Keratinocyte (primary cell): ENCODE measurements at regions not wholly inside any gene's neighbourhood (a gene's known extent, or its start where the extent isn't known, plus 50 kb on each side); places are given as distances from the start of the nearest gene placed in this dataset.

ENCODE experiments used
- DNase-seq: peaks from one replicate; pipeline ENCODE4 v3.0.0-alpha.2; 2011; ENCODE audit warnings: low read depth, missing footprints, low spot score
- FAIRE-seq: peaks from 2 replicates; lab custom pipeline; 2011; peaks lifted over from hg19 to GRCh38; lab: Jason Lieb, UNC
- H2AFZ ChIP-seq: 2 replicates; pipeline ENCODE4 v1.6.0; 2012; ENCODE audit warnings: low read length, control low read depth, inconsistent platforms; ENCODE audit not compliant: control insufficient read depth
- H3K27ac ChIP-seq: 2 replicates; pipeline ENCODE4 v1.5.1; 2011; ENCODE audit warnings: low read length; ENCODE audit not compliant: control insufficient read depth, insufficient read depth
- H3K27me3 ChIP-seq: 3 replicates; pipeline ENCODE4 v1.6.0; 2011; ENCODE audit warnings: low read length; ENCODE audit not compliant: control insufficient read depth, insufficient read depth; ENCODE audit errors: extremely low read depth
- H3K36me3 ChIP-seq, 2 experiments: 2 replicates in 1 of 2; 3 replicates in 1 of 2; pipeline ENCODE4 v1.5.1; 2011; ENCODE audit warnings: low read length in 2 of 2, mild to moderate bottlenecking in 1 of 2; ENCODE audit not compliant: control insufficient read depth in 2 of 2, insufficient read depth in 2 of 2; ENCODE audit errors: extremely low read depth in 1 of 2
- H3K4me1 ChIP-seq: 3 replicates; pipeline ENCODE4 v1.5.1; 2011; ENCODE audit warnings: low read length; ENCODE audit not compliant: control insufficient read depth, insufficient read depth; ENCODE audit errors: extremely low read depth
- H3K4me2 ChIP-seq: 3 replicates; pipeline ENCODE4 v1.6.0; 2011; ENCODE audit warnings: low read depth, low read length; ENCODE audit not compliant: control insufficient read depth, insufficient read depth; ENCODE audit errors: extremely low read depth
- H3K4me3 ChIP-seq, 3 experiments: fragments of 200-600 bp in 1 of 3; sonication (generic) in 1 of 3; 2 replicates in 2 of 3; 3 replicates in 1 of 3; pipeline ENCODE4 v1.5.1; 2011 to 2016; ENCODE audit warnings: low read length in 3 of 3, mild to moderate bottlenecking in 3 of 3, control low read depth in 2 of 3, inconsistent platforms in 1 of 3, low read depth in 1 of 3, mixed read lengths in 1 of 3, mixed run types in 1 of 3, moderate library complexity in 1 of 3; ENCODE audit not compliant: control insufficient read depth in 2 of 3, insufficient read depth in 2 of 3; ENCODE audit errors: extremely low read depth in 1 of 3
- H3K79me2 ChIP-seq: 2 replicates; pipeline ENCODE4 v1.6.0; 2012; ENCODE audit warnings: low read length; ENCODE audit not compliant: control insufficient read depth, insufficient read depth
- H3K9ac ChIP-seq: 3 replicates; pipeline ENCODE4 v1.6.0; 2011; ENCODE audit warnings: low read length; ENCODE audit not compliant: control insufficient read depth, insufficient read depth; ENCODE audit errors: extremely low read depth
- H3K9me1 ChIP-seq: 3 replicates; pipeline ENCODE4 v1.6.0; 2011; ENCODE audit warnings: low read length; ENCODE audit not compliant: control insufficient read depth, insufficient read depth; ENCODE audit errors: extremely low read depth
- H3K9me3 ChIP-seq: 2 replicates; pipeline ENCODE4 v1.5.1; 2012; ENCODE audit warnings: low read depth, low read length; ENCODE audit not compliant: control insufficient read depth
- H4K20me1 ChIP-seq: 3 replicates; pipeline ENCODE4 v1.6.0; 2011; ENCODE audit warnings: low read length; ENCODE audit not compliant: control insufficient read depth, insufficient read depth; ENCODE audit errors: extremely low read depth
- EZH2 ChIP-seq: IDR thresholded peaks from one replicate; pipeline ENCODE4 v1.6.1; 2012; ENCODE audit warnings: inconsistent platforms, mild to moderate bottlenecking, low read length, moderate library complexity
- dilution Hi-C: fragments of 300-500 bp; cut with MboI; formaldehyde crosslinking; loops from one replicate; pipeline ENCODE4 v1.7.0; 2020; ENCODE audit warnings: low sequenced_read_pairs; ENCODE audit not compliant: extremely low pct_ligation_motif_present
- TF ChIP-seq, protein P1 (sequence below), 3 experiments: IDR thresholded peaks in 1 of 3; conservative IDR thresholded peaks in 1 of 3; optimal IDR thresholded peaks in 1 of 3; 2 replicates in 2 of 3; 3 replicates in 1 of 3; pipeline versions ENCODE3 to v1.5.1; 2011; ENCODE audit warnings: low read length in 3 of 3, mild to moderate bottlenecking in 3 of 3, moderate library complexity in 2 of 3, control low read depth in 1 of 3, inconsistent platforms in 1 of 3; ENCODE audit not compliant: insufficient read depth in 2 of 3; ENCODE audit errors: extremely low read depth in 1 of 3

DNA sequence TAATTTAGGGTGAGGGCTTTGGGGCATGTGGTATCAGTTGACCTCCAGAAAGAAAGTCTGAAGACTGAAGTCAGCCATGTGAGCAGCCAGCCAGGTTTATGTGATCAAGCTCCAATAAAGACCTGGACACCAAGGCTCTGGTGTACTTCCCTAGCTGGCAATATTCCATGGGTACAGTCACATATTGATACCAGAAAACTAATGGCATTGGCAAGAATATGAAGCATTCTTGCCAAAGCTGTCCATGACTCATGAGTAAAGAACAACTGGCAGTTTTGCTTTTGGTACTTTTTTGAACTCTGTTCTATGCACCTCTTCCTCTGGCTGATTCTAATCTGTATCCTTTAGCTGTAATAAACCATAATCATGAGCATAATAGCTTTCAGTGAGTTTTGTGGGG, 415.3 kb upstream of the CAMK1G start:
- Histone ChIP-seq H3K4me1 (peaks cover 16% of the 10 kb centered on the region), H3K9me1 (no peaks in the 10 kb centered on the region), H3K4me2 (peak overlapping the region; percentile 55), H3K4me3 (no peak overlapping the region), H2AFZ (no peak overlapping the region), H3K27ac (no peak overlapping the region), H3K27me3 (no peaks in the 10 kb centered on the region), H4K20me1 (no peaks in the 10 kb centered on the region), H3K36me3 (no peaks in the 10 kb centered on the region), H3K9ac (no peak overlapping the region), H3K79me2 (no peaks in the 10 kb centered on the region), H3K9me3 (no peaks in the 10 kb centered on the region)
- FAIRE-seq: peak; percentile 93
- no peak for TF ChIP-seq EZH2
- TF ChIP-seq, protein P1, sequence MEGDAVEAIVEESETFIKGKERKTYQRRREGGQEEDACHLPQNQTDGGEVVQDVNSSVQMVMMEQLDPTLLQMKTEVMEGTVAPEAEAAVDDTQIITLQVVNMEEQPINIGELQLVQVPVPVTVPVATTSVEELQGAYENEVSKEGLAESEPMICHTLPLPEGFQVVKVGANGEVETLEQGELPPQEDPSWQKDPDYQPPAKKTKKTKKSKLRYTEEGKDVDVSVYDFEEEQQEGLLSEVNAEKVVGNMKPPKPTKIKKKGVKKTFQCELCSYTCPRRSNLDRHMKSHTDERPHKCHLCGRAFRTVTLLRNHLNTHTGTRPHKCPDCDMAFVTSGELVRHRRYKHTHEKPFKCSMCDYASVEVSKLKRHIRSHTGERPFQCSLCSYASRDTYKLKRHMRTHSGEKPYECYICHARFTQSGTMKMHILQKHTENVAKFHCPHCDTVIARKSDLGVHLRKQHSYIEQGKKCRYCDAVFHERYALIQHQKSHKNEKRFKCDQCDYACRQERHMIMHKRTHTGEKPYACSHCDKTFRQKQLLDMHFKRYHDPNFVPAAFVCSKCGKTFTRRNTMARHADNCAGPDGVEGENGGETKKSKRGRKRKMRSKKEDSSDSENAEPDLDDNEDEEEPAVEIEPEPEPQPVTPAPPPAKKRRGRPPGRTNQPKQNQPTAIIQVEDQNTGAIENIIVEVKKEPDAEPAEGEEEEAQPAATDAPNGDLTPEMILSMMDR (optimal IDR thresholded peaks at IDR 0.05 in 1 of 3, IDR thresholded peaks at IDR 0.05 in 1 of 3, conservative IDR thresholded peaks at IDR 0.05 in 1 of 3; ENCODE audit: extremely low read depth in 1 of 3, insufficient read depth in 2 of 3, low read length in 3 of 3): no peak
- peak; percentile 63 for DNase-seq
- dilution Hi-C loops: no loop called here

GRCh38 chr1:209171151-209171550, 412.4 kb upstream of the CAMK1G start:
- Histone ChIP-seq H3K4me1 (peaks cover 16% of the 10 kb centered on the region), H3K27ac (no peak overlapping the region), H3K9me1 (no peaks in the 10 kb centered on the region), H3K27me3 (no peaks in the 10 kb centered on the region), H4K20me1 (no peaks in the 10 kb centered on the region), H3K36me3 (no peaks in the 10 kb centered on the region), H3K79me2 (no peaks in the 10 kb centered on the region), H3K4me2 (no peak overlapping the region), H3K9ac (no peak overlapping the region), H3K9me3 (no peaks in the 10 kb centered on the region), H2AFZ (no peak overlapping the region), H3K4me3 (no peak overlapping the region)
- no peak for TF ChIP-seq EZH2
- TF ChIP-seq, protein P1 (optimal IDR thresholded peaks at IDR 0.05 in 1 of 3, IDR thresholded peaks at IDR 0.05 in 1 of 3, conservative IDR thresholded peaks at IDR 0.05 in 1 of 3; ENCODE audit: extremely low read depth in 1 of 3, insufficient read depth in 2 of 3, low read length in 3 of 3): no peak
- DNase-seq: no peak
- dilution Hi-C loops: no loop called here
- FAIRE-seq: no peak
